NCI-H2107 treated with DMSO at 0.1 percent for 48 hours (cell line): ENCODE measurements at regions not wholly inside any gene's neighbourhood (a gene's known extent, or its start where the extent isn't known, plus 50 kb on each side); places are given as distances from the start of the nearest gene placed in this dataset.

Source experiments
- DNase-seq: peaks from one replicate; lab custom pipeline; 2025; ENCODE audit not compliant: unreplicated experiment; lab: John Stamatoyannopoulos, UW

GRCh38 chr15:62532367-62532766 is 367.3 kb upstream of the C2CD4B start:
- DNase-seq, result no peak

DNA sequence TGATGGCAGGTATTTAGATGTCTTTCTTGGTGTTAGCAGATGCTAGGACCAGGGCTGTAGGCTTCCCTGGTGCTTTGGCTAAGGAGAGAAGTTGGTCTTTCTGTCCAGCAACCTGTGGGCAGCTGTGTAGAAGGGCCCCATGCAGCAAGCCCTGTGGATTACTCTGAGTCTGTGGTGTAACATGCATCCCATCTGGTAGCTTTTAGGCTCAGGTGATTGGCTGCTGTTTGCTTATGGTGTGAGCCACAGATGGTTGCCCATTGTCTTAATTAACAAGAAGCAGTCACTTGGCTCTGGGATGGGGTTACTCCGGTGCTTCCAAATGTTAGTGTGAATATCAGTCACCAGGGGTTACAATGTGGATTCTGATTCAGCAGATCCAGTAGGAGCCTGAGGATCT is 368.6 kb upstream of the C2CD4B start:
- no peak for DNase-seq

DNA sequence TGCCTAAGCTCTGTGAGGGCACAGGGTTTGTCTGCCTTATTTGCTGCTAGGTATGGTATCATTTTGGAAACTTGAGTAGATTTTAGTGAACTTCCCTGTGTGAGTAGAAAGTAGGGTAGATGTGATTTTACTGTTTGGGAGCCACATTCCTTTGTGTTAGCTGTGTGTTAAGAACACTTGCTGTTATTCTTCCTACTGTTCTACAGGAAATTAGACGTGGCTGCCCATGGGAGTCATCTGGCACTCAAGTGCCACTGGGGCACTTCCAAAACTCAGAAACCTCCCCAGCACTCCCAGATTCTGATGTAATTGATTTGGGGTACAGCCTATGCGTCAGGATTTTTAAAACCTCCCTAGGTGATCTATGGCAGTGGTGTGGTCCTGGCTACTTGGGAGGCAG is 369.9 kb upstream of the C2CD4B start:
- no peak for DNase-seq

- DNase-seq, result no peak
These were observed 374.2 kb upstream of the C2CD4B start for GRCh38 chr15:62539236-62539635.

DNA sequence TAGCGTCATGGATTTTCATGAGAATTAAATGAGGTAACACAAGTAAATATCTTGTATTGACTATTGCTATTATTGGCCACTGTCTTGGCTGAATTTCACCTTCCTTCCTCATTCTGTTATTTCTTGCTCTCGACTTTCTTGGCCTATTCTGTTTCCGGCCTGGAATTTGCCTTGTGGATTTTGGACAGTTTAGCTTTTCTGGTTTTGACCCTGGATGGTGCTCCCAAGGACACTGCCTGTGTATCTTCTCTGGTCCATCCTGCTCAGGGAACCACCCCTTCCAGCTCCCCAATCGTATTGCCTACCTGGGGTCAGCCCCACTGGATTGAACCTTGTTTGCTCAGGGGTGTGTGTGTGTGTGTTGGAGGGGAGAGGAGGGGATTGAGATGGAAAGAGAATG is 376.2 kb upstream of the C2CD4B start:
- no peak for DNase-seq

GRCh38 chr15:62541846-62542245 is 376.8 kb upstream of the C2CD4B start:
- no peak for DNase-seq

DNA sequence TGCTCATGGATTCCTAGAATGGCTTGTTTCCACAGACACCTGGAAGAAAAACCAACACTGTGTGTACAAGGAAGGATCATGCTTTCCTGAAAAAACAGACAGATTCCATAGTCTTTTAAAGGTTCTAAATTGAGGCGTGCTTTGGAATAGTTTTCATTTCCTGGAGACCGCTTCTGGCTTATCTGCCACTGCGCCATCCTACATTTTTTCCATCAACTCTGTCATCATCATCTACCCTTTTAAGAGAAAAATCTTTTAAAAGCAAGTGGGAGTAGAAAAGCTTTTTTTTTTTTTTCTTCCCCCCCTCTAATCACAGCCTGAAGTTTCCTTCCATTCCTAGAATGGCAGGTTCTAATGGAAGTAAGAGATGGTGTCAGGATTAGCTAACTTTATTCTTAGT is 379.4 kb upstream of the C2CD4B start:
- DNase-seq, result no peak

DNA sequence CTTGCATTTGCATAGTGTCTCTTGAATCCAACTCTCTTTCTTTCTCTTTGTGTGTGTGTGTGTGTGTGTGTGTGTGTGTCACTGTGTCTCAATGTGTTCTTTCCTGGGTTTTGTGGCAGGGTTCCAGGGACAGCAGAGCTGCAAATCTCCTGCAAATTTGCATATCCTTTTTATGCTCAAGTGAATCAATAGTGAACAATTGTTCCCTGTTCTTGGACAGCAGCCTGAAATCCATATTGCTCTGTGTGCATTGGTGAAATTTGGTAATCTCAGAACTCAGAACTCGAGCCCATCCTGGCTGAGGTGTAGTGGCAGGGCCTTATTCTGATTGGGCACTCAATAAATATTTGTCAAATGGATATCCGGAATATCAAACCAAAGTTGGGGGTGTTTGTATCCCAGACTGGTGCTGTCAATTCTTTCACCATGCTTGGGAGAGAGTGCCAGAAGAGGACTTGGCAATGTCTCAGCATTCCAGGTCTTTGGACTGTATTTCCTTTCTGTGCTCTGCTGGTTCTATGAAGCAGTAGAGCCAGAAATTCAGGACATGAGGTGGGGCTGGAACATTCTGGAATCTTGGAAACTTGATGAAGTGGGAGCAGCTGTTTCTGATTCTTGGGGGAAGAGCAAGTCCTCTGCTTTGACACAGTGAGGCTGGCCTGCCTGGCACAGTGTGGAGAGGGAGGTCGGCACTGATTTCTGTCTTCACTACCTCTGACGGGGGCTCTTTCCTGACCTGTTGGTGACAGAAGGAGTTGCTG is 380.6 kb upstream of the C2CD4B start:
- no peak for DNase-seq

DNA sequence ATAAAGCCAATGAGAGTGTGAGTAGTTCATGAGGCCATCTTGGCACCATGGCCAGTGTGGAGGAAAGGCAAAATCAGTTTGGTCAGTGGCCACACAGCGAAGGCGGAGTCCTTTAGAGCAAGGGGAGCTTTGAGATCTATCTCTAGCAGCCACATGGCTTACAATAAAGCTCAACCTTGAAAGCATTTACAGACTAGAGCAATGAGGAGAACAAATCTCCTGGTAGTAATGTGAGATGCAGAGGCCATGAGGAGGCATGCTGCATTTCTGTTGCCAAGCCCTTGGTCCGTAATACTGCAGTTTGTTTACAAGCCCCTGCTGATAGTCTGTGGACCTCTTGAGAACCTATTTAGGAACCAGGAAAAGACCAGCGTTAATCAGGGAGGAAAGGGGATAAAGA is 381.5 kb upstream of the C2CD4B start:
- DNase-seq, result no peak

DNA sequence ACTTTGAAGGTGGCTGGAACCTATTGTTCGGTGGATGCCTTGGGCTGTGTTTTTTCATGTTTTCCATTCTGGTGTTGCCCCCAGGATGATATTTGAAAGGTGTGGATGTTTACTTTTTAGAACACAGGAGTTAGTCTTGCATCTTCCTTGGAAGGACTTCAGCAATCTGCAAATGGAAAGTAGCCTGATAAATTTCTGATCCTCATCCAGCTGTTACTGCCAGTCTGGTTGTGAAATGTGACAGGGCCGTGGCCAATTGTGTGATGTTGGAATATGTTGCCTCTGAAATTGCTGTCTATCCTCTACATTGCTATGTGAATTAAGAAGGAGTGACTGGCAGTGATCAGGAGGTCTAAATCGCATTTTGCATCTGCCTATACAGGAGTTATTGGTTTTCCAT is 382.5 kb upstream of the C2CD4B start:
- DNase-seq, result no peak

DNA sequence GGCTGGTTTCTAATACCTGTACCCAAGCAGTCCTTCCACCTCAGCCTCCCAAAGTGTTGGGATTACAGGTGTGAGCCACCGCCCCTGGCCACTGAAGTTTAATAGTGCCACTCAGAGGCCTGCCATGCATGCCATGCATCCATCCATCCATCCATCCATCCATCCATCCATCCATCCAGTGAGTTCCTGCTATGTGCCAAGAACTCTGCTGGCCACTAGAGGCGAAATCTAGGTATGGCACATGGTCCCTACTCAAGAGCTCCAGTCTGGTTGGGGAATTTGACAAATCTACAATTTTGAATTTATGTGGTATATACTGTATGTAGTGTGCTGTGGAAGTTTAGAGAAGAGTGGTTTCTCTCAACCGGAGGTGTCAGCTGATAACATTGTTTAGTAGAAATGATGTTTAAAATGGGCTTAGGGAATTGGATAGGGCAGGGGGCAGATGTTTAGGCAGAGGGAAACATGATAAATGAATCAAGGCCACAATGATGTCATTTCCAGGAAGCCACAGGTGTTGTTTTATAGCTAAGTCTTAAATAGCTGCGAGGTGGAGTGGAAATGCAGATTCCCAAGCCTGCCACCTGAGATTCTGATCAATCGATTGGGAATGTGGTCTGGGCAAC is 384.4 kb upstream of the C2CD4B start:
- no peak for DNase-seq

- DNase-seq, result no peak
These were observed 385.0 kb upstream of the C2CD4B start for GRCh38 chr15:62550106-62550505.

DNA sequence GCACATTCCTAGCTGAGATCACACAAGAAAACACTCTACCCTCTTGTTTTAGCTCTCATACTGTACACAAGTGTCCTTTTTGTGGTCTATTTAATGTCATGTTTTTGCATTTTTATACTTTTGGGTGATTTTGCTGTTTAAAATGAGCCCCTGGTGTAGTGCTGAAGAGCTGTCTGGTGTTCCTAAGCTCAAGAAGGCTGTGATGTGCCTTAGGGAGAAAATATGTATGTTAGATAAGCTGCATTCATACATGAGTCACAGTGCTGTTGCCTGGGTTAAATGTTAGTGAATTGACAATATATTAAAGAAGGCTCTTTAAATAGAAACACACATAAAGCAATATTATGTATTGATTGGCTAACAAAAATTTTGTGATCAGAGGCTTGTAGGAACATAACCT is 387.4 kb upstream of the C2CD4B start:
- no peak for DNase-seq

DNA sequence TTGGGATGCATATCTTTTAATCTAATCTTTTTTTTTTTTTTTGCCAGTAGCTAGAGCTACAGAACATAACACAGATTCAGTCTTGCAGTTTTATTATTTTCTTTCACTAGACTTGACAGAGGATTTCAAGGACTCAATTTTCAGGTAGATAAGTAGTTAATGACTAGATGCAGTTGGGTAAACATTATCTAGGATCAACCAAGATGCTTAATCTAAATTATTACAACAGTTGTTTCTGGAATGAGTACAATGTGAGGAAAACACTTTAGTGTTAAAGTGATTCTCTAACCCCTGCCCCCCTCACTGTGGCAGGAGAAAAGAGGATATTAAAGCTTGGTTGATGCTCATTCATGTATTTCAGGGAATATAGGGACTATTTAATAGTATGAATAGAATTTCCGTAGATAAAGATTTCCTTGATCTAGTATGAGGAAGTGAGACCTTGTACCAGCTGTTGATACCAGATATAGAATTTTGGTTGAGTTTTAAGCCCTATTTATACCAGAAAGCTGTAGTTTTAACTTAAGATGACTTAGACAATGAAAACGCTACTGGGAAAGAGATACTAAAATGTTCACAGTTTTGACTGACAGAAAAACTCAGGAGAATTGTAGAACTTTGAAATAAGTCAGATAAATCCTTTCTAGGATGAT is 389.0 kb upstream of the C2CD4B start:
- no peak for DNase-seq

- no peak for DNase-seq
These were observed 393.7 kb upstream of the C2CD4B start for GRCh38 chr15:62558640-62559380.

DNA sequence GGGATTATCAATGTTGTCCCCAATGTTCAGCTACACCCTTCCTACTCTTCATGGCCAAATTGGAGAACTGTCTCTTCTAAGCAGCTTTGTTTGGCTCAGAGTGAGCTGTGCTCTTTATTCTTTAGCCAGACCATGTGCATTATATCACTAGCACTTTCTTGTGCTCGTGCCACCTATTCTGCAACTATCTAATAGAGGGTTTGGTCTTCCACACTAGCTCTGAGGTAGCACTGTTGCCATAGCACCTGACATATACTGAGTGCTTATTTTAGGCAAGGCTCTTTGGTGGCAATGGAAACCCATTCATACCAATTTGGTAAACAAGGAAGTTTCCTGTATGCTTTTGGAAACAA is 394.3 kb upstream of the C2CD4B start:
- DNase-seq, result no peak

DNA sequence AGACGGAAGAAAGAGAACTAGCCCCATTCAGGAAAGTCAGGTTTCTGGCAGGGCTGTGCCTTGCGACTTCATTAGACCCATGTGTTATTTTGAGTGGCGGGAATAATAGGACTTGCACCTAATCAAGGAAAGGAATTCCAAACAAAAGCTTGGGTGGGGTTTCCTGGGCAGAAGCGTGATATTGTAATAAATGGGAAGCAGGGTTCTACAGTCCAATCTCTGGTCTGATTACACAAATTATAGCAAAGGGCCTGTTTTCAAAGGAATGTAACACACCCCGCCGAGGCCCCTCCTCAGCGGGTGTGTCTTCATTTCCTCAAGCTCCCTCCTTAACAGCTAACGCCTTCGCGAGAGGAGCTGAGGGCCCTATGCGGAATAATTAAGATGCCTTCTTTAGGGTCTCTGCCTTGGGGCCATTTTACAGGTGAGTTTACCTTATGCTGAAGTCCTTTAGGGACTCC is 396.0 kb upstream of the C2CD4B start:
- DNase-seq, result no peak

DNA sequence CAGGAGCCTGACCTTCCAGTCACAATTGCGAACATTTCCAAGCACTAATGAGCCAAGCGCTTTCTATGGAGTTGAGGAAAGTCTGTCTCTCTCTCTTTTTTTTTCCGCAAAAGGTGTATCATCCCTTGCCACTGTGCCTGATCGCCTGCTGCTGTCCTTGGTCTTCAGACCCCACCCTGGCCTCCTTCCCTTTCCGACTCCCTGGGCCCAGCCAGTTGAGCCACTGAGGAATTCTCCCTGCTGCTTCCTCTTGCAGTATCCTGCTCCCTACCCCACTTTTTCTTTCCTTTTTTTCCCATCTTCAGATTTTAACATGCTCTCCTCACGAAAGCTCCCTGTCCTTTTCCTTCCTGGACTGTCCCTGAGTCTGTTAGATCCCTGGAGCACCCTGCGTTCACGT is 396.5 kb upstream of the C2CD4B start:
- DNase-seq, result no peak

GRCh38 chr15:62564886-62565633 is 400.0 kb upstream of the C2CD4B start:
- DNase-seq, result no peak

- DNase-seq, result no peak
These were observed 400.5 kb upstream of the C2CD4B start for GRCh38 chr15:62565634-62566026.

DNA sequence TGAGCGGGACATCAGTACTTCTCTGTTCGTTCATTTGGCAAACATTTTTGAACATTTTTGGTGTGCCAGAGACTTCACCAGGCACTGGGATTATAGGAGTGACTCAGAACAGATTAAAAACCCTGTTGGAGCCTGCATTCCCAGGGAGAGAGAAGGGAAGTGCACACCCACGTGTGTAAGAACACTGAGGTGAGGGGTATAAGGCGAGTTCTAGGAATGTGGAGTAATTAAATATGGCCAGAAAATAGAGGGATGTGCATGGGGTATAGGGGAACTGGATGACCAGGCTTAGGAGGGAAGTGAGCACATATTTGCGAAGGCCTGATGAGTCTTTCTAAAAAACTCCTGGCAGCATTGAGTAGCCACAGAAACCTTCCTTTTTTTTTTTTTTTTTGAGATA is 401.2 kb upstream of the C2CD4B start:
- DNase-seq, result no peak
